HG03558 (cell line): ENCODE measurements at regions not wholly inside any gene's neighbourhood (a gene's known extent, or its start where the extent isn't known, plus 50 kb on each side); places are given as distances from the start of the nearest gene placed in this dataset.

Experiments
- ATAC-seq: cut with Tn5 transposase; IDR thresholded peaks from one replicate; pipeline ENCODE4 v1.9.1; 2021; ENCODE audit warnings: moderate number of reproducible peaks; ENCODE audit not compliant: unreplicated experiment; ENCODE audit errors: extremely low read depth

DNA sequence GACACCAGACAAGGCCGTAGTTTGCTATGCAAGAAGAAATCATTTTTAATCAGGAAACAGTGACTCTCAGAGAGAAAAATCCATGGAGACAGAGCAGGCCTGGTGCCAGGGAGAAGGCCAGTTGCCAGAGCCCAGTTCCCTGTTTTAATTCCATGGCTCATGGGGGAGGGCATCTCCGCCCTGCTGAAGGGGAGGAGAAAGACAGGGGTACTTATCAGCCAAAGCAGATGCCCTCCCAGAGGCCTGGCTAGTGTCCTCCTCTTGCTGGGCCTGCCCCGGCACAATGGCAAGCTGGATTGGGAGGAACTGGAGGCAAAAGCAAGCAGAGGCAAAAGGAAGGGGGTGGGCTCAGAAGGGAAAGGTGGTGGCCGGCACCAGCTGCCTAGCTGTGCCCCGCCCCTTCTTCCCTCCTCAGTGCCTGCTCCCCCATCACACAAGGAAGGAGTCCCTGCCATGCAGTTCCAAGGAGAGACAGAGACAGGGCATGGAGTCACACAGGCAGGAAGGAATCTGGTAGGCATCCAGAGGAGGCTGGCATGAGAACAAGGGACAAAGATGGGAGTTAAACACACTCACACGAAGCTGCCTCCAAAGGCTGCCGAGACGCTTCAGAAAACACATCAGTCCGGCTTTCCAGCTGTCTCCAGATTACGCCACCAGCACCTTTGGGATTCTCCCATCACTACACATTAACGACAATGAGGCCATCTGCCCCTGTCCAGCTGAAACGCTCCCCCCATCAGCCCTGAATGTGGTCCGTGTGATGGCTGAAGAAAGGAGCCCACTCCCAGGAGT, 591.8 kb downstream of the BUD13 start:
- no peak for ATAC-seq

DNA sequence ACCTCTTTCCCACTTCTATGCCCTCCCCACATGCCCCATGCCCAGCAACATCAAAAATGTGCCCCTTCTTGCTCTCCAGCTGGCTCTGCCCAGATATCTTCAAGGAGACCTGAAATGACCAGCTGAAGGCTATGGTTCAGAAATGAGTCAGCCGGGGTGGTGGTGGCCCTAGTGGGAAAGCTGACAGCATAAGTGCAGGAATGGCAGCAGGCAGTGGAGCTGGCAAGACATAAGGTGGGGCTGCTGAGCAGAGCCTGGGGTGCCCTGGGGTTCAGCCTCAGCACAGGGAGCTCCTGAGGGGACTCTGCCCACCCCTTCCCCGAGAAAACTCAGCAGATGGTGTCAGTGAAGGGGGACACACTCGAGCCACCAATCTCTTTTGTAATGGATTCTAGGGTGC, 593.4 kb downstream of the BUD13 start:
- no peak for ATAC-seq

DNA sequence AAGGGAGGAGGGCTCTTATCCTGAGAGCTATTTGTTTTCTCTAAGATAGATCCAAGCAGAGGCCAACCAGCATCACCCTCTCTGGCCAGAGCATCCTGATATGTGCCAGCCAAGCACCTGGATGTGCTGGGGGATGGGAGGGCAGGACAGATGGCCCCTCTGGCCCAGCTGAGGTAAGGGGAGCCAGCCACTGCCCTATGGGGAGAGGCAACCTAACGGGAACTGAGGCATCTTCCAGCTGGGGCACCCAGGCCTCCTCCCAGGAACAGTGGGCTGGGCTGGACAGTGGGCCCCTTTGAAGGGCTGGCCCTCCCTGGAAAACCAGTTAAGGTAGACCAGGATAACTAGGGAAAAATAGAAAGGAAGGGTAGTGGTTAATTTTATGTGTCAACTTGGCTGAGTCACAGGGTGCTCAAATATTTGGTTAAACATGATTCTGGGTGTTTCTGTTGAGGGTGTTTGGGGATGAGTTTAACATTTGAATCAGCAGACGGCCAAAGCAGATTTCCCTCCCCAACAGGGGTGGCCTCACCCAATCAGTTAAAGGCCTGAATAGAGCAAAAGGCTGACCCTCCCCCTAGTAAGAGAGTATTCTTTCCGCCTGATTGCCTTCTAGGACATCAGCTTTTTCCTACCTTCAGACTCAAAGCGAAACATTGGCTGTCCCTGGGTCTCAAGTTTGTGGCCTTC, 595.1 kb downstream of the BUD13 start:
- no peak for ATAC-seq

DNA sequence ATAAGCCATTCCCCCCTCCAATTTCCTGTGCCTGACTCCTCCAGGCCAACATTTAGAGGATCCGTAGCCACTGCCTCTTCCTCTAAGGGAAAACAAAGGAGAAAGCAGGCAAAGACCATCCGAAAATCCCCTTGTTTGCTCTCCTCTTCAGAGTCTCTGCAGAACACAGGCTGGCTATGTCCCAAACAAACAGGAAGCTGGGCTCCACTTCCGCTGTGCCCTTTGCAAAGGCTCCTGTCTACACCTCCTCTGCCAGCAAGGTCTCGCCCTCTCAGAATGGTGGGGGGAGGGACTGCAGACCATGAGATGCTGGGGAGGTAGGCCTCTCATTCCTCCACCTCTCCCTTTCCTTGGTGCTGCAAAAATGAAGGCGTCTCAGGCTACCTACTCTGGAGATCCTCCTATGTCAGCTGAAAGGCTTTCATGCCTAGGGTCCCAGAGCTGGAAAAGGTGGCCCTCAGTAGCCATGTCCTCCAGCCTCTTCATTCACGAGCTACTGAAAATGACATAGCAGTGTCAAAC, 596.2 kb downstream of the BUD13 start:
- ATAC-seq: no peak

DNA sequence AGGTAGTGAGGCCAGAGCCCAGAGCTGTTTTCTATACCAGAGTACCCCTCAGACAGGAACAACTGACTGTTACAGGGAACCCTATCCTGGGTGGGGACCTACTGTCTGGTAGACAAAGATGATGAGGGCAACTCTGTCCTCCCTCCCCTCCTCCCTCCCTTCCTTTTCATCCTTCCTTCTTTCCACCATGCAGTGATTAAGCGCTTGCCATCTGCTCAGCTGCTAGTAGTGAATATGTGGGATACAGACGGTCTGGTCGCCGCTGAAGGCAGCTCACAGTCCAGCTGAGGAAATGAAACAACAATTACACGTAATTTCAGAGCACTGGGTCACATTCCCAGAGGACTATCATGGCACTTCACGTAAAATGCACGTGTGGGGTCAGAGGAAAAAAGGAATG, 597.1 kb downstream of the BUD13 start:
- ATAC-seq: no peak

DNA sequence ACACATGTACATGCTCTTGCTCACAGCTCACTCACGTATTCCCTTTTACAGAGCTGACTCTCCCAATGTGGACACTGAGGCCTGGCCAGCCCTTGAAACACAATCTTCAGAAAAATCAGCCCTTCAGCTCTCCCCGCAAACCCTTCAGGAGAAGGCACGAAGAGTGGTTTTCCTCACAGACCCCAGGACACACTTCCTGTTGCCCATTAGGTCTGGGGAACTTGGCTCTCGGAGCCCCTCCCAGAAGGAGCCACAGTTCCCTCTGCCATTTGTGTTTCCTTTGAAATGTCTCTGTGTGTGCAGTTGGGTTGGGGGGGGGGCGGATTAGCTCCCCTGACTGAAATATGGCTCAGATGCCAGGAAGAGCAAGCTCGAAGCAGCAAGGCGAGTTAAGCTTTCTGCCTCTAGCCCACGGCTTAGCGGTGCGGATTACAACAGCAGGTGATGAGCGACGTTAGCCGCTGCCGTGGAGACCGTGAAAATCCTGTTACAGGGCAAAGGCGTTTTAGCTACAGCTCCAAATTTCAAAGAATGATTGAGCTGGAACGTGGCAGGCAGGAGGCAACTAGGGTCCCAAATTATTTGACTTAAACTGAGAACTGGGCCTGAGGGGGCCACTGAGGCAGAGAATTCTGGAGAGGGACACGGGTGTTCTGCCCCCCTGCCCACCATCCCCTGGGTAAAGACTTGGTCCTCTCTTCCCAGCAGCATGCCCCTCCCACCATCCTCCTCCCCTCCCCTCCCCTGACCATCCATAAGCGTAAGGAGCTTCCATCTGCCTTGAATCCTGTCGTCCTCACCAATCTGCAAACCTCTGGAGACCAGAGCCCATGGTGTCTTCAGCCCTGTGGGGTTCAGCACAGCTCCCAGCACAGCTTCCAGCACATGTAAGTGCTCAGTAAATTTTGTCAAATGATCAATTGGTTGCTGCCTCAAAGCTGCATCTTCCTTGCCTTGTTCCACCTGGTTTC, 598.6 kb downstream of the BUD13 start:
- no peak for ATAC-seq

DNA sequence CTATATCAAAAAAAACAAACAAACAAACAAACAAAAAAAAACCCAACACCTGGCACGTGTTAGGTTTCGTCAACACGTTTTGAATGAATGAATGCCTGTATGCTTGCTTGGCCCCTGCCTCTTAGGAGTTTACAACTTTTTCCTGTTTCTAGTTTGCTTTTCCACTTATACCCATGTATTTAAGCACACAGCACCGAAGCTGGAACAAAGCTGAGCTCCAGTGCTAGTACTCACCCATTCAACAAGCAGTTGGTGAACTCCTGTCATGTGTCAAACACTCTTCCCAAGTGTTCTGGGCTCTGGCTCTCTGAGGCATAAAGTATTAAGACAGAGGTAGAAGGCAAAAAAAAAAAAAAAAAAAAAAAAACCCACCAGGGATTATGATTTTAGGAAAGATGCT, 599.3 kb downstream of the BUD13 start:
- ATAC-seq: no peak

DNA sequence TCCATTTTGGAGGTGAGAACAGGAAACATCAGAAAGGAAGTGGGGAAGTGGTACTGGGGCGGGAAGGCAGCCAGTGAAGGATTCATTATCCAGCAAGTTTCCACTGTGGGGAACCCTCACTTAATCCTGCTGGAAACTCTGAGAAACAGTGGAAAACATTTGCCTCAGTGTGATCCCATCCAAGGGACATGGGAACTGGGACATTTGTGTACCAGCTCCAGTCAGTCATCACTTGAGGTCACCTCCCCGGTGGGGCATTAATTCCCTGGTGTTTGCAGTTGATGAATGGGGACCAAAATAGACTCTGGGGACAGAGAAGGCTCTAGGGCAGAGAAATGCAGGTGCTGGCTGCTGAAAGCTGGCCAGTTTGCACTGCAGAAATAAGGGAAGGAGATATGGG, 599.9 kb downstream of the BUD13 start:
- no peak for ATAC-seq

DNA sequence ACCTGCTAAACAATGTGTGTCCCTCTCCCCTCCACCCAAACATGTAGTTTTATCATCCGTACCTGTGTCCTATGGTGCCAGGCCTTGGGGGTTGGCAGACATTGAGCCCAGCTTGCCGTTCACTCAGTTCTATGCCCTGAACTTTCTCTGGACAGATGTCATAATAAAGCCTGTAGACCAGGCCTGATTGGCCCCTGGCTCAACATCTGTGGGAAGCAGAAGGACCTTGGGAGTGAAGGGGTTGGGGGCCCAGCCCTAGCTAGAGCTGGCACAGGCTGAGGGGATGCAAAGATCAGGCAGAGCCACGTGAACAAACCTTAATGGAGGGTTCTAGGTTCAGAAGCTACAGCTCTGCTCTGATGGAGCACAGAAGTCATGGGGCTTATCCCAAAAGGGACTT, 600.6 kb downstream of the BUD13 start:
- ATAC-seq: no peak

DNA sequence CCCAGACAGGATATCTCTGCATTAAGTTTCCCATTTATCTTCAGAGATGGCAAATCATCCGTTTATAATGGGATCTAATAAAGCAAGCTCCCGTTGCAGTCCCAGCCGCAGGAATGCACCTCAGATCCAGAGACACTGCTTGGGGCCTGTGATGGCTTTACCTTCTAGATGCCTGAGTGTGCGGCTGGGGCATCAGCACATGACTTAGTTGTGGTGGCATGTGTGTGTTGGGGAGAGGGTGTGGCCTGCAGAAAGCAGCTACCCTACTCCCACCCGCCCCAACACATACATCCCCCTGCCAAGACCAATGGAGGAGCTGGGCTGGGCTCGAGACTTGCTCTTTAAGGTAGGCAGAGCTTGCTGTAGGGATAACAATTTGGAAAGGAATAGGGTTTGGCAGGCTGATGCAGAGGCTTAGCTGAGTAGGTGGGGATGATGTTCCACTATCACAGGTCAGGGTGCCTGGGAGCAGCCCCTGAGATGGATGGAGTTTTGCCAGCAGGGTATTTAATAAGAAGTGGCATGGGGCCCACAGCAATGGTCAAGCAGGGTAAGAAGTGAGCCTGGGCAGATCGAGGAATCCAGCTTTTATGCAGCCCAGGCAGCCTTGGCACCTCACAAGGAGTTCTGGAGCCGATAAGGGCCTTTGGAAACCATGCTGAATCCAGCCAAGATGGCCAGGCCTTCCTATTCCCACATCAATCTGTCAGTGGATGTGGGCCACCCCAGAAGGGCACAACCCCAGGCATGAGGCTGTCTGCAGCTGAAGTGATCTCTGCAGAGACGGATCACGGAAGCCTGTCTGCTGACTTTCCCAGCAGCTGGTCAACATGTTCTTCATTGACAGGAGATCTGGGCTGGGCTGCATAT, 601.3 kb downstream of the BUD13 start:
- no peak for ATAC-seq

DNA sequence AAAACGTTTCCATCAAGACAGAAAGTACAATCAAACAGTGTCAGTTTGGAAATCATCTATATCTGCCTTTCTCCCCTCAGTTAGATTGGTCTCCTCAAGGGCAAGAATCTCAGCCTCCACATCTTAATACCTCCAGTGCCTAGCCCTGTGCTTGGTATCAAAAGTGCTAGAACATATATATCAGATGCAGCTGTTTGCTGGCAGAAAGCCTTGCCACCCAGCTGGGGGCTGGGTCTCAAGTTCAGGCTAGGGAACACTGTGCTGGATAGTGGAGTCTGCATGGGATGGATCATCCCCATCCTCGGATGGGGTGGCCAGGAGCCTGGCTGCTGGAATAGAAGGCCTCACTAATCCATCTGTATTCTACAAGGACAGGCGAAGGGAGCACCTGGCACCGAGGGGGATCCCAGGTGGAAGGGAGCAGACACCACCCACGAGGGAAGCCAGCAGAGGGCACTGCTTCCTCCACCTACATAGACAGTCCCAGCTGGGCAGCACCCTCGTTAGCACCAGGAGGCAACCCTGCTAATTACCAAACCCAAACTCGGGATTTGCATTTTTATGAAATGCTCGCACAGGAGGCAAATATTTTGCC, 602.2 kb downstream of the BUD13 start:
- no peak for ATAC-seq

DNA sequence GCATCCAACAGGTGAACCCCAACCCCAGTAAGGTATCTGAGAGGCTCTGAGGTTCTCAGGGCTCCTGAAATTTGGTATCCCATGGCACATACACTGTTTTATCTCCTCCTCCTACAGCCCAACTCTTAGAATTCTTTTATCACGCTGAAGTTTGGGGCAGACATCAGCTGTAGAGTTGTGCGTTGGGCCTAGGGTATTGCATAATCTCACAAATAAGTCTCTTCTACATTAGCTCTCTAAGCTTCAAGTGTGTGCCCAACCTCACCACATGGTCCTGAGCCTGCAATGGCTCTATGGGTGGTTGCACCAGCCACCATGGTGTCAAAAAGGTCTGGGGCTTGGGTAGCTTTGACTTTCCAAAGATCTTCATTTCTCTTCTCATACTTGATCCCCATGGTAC, 603.0 kb downstream of the BUD13 start:
- ATAC-seq: no peak

DNA sequence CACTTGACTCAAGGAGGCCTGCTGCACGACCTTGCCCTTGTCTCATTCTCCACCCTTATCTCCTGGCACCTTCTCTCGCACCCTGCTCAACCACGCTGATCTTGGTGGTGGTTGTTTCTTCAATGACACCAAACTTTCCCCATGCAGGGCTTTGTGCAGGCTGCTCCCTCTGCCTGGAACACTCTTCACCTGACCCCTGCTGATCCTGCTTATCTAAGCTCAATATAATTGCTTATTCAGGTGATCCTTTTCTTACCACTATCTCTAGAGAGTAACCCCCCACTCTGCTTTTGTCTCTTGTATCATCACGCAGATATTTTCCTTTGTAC, 604.4 kb downstream of the BUD13 start:
- no peak for ATAC-seq

DNA sequence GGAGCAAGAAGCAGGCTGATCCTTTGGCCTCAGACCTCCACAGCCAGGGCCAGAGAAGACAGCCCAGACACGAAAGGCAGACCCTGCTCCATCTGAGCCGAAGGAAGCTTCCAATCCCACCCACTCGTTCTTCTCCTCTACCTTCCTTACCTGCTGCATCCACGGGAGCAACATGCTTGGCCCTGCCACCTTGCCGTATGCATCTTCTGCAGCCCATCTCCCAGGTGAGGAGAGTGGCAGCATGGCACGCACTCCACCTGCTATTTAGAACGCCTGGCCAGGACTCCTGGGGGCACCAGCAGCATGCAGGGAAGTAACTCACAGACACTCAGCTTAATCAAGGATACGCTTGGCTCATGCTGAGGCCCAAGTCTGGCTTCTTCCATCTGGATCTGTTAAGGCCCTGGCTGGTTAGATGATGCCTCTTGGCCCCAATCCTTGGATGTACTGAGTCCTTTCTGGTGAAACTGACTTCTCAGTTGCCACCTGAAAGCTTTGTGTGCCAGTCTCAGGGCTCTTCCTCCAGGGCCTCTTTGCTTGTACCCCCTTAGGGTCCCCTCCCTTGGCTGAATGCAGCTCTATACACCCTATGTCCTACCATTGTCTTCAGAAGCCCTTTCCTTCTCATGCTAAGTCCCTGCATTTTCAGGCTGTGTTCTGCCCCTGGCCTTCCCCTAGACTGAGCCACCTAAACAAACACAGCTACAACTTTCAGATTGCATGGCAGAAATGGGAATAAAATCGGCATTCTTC, 604.9 kb downstream of the BUD13 start:
- ATAC-seq: no peak

DNA sequence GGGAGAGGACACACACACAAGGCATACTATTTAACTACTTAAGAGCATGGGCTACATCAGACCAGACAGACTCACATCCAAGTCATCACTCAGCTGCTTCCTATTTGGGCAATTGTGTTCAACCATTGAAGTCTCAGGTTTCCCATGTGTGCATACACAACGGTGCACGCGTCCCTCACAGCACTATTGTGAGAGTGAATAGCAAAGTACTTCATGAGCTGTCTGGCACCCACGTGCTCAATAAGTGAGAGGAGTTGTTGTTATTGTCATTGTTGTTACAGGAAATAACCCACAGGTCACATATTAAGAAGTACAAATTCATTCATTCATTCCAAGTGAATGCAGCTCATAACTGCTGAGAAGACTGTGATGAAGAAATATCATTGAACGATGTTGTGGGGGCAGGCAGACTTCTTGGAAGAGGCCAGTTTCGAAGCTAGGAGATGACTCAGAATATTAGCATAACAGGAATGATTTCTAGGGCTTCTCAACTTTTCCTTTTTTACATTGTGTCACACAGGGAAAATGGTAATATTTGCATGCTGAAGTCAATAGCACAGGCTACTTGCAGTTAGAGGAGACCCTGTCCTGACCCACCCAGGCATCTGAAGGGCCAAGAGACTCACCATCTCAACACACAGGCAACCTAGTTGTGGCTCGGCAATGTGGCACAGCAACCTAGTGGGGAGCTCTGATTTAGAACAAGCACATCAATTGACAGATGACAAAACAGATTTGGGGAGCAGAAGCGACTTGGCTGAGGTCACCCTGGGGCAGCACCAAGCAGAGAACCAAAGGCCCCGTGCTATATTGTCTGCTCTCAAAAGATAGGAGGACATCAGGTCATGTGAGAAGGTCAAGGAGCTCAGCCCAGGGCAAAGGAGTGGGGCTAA, 606.0 kb downstream of the BUD13 start:
- ATAC-seq: no peak

DNA sequence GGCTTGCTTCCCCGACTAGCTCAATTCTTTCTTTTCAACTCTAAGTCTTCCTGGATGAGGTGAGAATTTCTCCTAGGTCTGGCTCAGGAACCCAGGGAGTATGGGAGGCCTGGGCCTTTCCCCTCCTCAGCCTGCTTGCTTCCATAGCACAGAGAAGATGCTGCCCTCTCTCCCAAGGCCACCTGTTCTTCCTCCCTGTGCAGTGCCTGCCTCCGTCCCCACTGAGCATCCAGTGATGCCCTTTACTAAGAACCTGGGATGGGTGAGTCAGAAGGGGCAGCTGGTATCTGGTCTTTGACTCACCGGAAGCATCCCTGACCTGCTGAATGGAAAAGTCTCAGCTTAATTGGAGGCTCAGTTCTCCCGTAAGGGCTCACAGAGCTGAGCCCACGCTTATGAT, 607.9 kb downstream of the BUD13 start:
- ATAC-seq: no peak

DNA sequence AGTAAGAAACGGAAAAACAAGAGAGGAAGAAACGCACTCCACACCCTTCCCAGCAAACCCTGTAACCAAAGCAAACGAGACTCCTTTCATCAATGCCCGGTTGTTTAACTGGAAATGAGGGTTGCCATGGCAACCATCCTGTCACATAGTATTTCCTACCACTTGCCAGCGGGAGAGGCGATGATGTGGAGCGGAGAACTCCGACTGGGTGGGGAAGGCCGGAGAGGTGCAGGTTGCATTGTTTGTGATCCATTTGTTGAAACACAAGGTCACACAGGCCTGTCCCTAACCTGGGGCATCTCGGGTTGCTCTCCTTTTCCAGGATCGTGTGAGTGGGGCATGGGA, 609.9 kb downstream of the BUD13 start:
- ATAC-seq: no peak
